CD4-positive, alpha-beta T cell treated with Interleukin-15 for 1 hour (primary cell): ENCODE measurements at regions not wholly inside any gene's neighbourhood (a gene's known extent, or its start where the extent isn't known, plus 50 kb on each side); places are given as distances from the start of the nearest gene placed in this dataset.

ENCODE experiments used
- DNase-seq: peaks from one replicate; pipeline ENCODE4 v3.0.0-alpha.2; 2020

- DNase-seq: no peak
Observed at GRCh38 chr7:55624813-55625212, 52.5 kb upstream of the VOPP1 start.

- no peak for DNase-seq
Observed at GRCh38 chr7:55623617-55624016, 51.3 kb upstream of the VOPP1 start.

- no peak for DNase-seq
Observed at GRCh38 chr7:55622241-55622640, 49.9 kb upstream of the VOPP1 start.
